ENCODE measurements at regions not wholly inside any gene's neighbourhood (a gene's known extent, or its start where the extent isn't known, plus 50 kb on each side); places are given as distances from the start of the nearest gene placed in this dataset.

GRCh38 chr5:156120777-156121176 is 206.2 kb upstream of the SGCD start:
- Histone ChIP-seq H3K9ac (ENCODE audit: low read length in 3 of 3) (no peak overlapping the region), H3K9me3 (ENCODE audit: control insufficient read depth in 2 of 3, insufficient read depth in 1 of 3, low read length in 3 of 3) (no peaks in the 10 kb centered on the region), H3K27ac (ENCODE audit: low read depth in 2 of 2, low read length in 2 of 2) (no peak overlapping the region), H3K36me3 (ENCODE audit: control insufficient read depth in 2 of 3, insufficient read depth in 3 of 3, low read length in 3 of 3) (no peaks in the 10 kb centered on the region), H3K4me3 (ENCODE audit: low read length in 3 of 3) (no peak overlapping the region), H3K4me1 (ENCODE audit: control insufficient read depth in 2 of 3, insufficient read depth in 2 of 3, low read depth in 1 of 3, low read length in 3 of 3) (no peaks in the 10 kb centered on the region), H3K27me3 (ENCODE audit: control insufficient read depth, insufficient read depth, low read length) (no peaks in the 10 kb centered on the region)
- intact Hi-C loops (cut with DNase I), result no loop called here
- no peak for FAIRE-seq
- TF ChIP-seq CTCF (IDR thresholded peaks at IDR 0.05; ENCODE audit: borderline replicate concordance, extremely low read depth, insufficient read depth), result no peak
- DNase-seq, result no peak

DNA sequence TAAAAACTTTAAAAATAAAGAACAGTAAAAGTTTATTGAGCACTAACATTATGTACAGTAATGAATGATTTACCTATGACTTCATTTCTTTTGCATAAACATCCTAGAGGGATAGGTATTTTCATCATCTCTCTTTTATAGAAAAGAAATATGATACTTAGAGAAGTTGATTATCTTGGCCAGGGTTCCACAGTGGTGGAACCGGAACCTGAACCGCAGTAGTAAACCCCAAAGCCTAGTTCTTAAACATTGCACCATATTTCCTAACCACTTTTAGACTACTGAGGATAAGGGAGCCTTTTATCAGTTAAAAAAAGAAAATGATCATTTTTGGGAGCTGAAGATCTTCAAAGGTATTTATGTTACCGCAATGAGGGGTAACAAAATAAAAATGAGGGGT is 205.7 kb upstream of the SGCD start:
- no peaks in the 10 kb centered on the region for H3K4me1 ChIP-seq (ENCODE audit: control insufficient read depth in 2 of 3, insufficient read depth in 2 of 3, low read depth in 1 of 3, low read length in 3 of 3)
- no peak overlapping the region for H3K9ac ChIP-seq (ENCODE audit: low read length in 3 of 3)
- no peak for FAIRE-seq
- no peak for TF ChIP-seq CTCF (IDR thresholded peaks at IDR 0.05; ENCODE audit: borderline replicate concordance, extremely low read depth, insufficient read depth)
- H3K27ac ChIP-seq (ENCODE audit: low read depth in 2 of 2, low read length in 2 of 2), result no peak overlapping the region
- no peaks in the 10 kb centered on the region for H3K27me3 ChIP-seq (ENCODE audit: control insufficient read depth, insufficient read depth, low read length)
- DNase-seq, result no peak
- H3K4me3 ChIP-seq (ENCODE audit: low read length in 3 of 3), result no peak overlapping the region
- H3K36me3 ChIP-seq (ENCODE audit: control insufficient read depth in 2 of 3, insufficient read depth in 3 of 3, low read length in 3 of 3), result no peaks in the 10 kb centered on the region
- intact Hi-C loops (cut with DNase I), result no loop called here
- H3K9me3 ChIP-seq (ENCODE audit: control insufficient read depth in 2 of 3, insufficient read depth in 1 of 3, low read length in 3 of 3), result no peaks in the 10 kb centered on the region

DNA sequence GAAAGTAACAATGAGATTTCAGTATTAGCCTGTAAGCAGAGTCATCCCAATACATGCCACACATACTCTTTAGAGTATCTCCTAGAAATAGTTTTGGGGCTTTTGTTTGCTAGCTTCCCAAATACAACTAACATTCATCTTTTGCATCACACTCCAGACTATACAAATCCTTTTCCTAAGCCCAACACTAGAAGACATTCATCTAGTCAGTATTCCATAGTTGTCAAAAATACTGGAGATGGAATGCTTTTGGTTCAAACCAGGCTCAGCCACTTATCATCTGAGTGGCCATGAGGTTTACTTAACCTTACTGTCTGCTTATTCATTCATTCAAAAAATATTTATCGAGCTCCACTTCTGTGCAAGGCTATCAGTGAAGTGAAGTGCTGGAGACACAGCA is 205.1 kb upstream of the SGCD start:
- H3K4me3 ChIP-seq (ENCODE audit: low read length in 3 of 3), result no peak overlapping the region
- no peak overlapping the region for H3K9ac ChIP-seq (ENCODE audit: low read length in 3 of 3)
- no peaks in the 10 kb centered on the region for H3K36me3 ChIP-seq (ENCODE audit: control insufficient read depth in 2 of 3, insufficient read depth in 3 of 3, low read length in 3 of 3)
- no peak for TF ChIP-seq CTCF (IDR thresholded peaks at IDR 0.05; ENCODE audit: borderline replicate concordance, extremely low read depth, insufficient read depth)
- H3K4me1 ChIP-seq (ENCODE audit: control insufficient read depth in 2 of 3, insufficient read depth in 2 of 3, low read depth in 1 of 3, low read length in 3 of 3), result no peaks in the 10 kb centered on the region
- H3K27me3 ChIP-seq (ENCODE audit: control insufficient read depth, insufficient read depth, low read length), result no peaks in the 10 kb centered on the region
- intact Hi-C loops (cut with DNase I), result no loop called here
- FAIRE-seq, result no peak
- DNase-seq, result no peak
- H3K27ac ChIP-seq (ENCODE audit: low read depth in 2 of 2, low read length in 2 of 2), result no peak overlapping the region
- H3K9me3 ChIP-seq (ENCODE audit: control insufficient read depth in 2 of 3, insufficient read depth in 1 of 3, low read length in 3 of 3), result no peaks in the 10 kb centered on the region

GRCh38 chr5:156124708-156125107 is 202.3 kb upstream of the SGCD start:
- H3K4me1 ChIP-seq (ENCODE audit: control insufficient read depth in 2 of 3, insufficient read depth in 2 of 3, low read depth in 1 of 3, low read length in 3 of 3), result no peaks in the 10 kb centered on the region
- H3K4me3 ChIP-seq (ENCODE audit: low read length in 3 of 3), result no peak overlapping the region
- H3K27me3 ChIP-seq (ENCODE audit: control insufficient read depth, insufficient read depth, low read length), result no peaks in the 10 kb centered on the region
- H3K36me3 ChIP-seq (ENCODE audit: control insufficient read depth in 2 of 3, insufficient read depth in 3 of 3, low read length in 3 of 3), result no peaks in the 10 kb centered on the region
- TF ChIP-seq CTCF (IDR thresholded peaks at IDR 0.05; ENCODE audit: borderline replicate concordance, extremely low read depth, insufficient read depth), result no peak
- no peak for FAIRE-seq
- no peak overlapping the region for H3K9ac ChIP-seq (ENCODE audit: low read length in 3 of 3)
- intact Hi-C loops (cut with DNase I), result no loop called here
- no peak overlapping the region for H3K27ac ChIP-seq (ENCODE audit: low read depth in 2 of 2, low read length in 2 of 2)
- H3K9me3 ChIP-seq (ENCODE audit: control insufficient read depth in 2 of 3, insufficient read depth in 1 of 3, low read length in 3 of 3), result no peaks in the 10 kb centered on the region
- DNase-seq, result no peak

Measured in kidney (tissue), 13 donors.